Colonic mucosa (tissue), 4 donors: ENCODE measurements at regions not wholly inside any gene's neighbourhood (a gene's known extent, or its start where the extent isn't known, plus 50 kb on each side); places are given as distances from the start of the nearest gene placed in this dataset.
"Not testable (repeated sequence)": the region's sequence is repeated elsewhere in the genome, so short reads cannot be mapped to it uniquely, and the experiment has no call there.

Experiments
- DNase-seq: peaks from one replicate; pipeline ENCODE4 v3.0.0-alpha.2; 2020
- H3K27ac ChIP-seq: fragments of 200-600 bp; one replicate; pipeline ENCODE4 v1.8.0; 2021
- H3K27me3 ChIP-seq: fragments of 200-600 bp; one replicate; pipeline ENCODE4 v1.8.0; 2021
- H3K36me3 ChIP-seq: fragments of 200-600 bp; one replicate; pipeline ENCODE4 v1.8.0; 2021
- H3K4me1 ChIP-seq: fragments of 200-600 bp; one replicate; pipeline ENCODE4 v1.8.0; 2021; ENCODE audit warnings: mild to moderate bottlenecking
- H3K4me3 ChIP-seq: fragments of 200-600 bp; one replicate; pipeline ENCODE4 v1.8.0; 2021
- H3K9ac ChIP-seq, 2 donors: one replicate each; pipeline ENCODE4 v1.7.0; 2013; ENCODE audit warnings: control low read depth in 2 of 2, low read depth in 2 of 2, low read length in 2 of 2
- H3K9me3 ChIP-seq: fragments of 200-600 bp; one replicate; pipeline ENCODE4 v1.8.0; 2021
- CTCF ChIP-seq: fragments of 200-600 bp; IDR thresholded peaks from one replicate; pipeline ENCODE4 v1.8.0; 2022; ENCODE audit warnings: antibody characterized with exemption, mild to moderate bottlenecking
- intact Hi-C: fragments of 100-400 bp; cut with DNase I; formaldehyde crosslinking; loops from one replicate; pipeline ENCODE4 v1.14.1; 2022
- donor health status: healthy.
- donor health status: DM: no; HTN: no; CAD: no.
- donor health status: DM: no; HTN: no; CAD: no.

GRCh38 chr13:58500938-58501337, 869.4 kb downstream of the PCDH17 start:
- TF ChIP-seq CTCF: no peak
- intact Hi-C loops: no loop called here

GRCh38 chr13:58504202-58504700, 872.7 kb downstream of the PCDH17 start:
- H3K36me3 ChIP-seq, H3K27me3 ChIP-seq, intact Hi-C loops, H3K4me1 ChIP-seq, H3K9me3 ChIP-seq, H3K4me3 ChIP-seq, DNase-seq, H3K9ac ChIP-seq, H3K27ac ChIP-seq: not testable (repeated sequence)

More at GRCh38 chr13:58500938-58501337, 869.4 kb downstream of the PCDH17 start:
- no peak for DNase-seq
- Histone ChIP-seq H3K27me3 (no peaks in the 10 kb centered on the region), H3K27ac (no peak overlapping the region), H3K36me3 (no peaks in the 10 kb centered on the region), H3K4me3 (no peak overlapping the region), H3K4me1 (no peaks in the 10 kb centered on the region), H3K9me3 (no peaks in the 10 kb centered on the region), H3K9ac (no peak overlapping the region)

GRCh38 chr13:58505262-58505920, 873.8 kb downstream of the PCDH17 start:
- H3K9ac ChIP-seq, H3K4me1 ChIP-seq, H3K9me3 ChIP-seq, DNase-seq, H3K4me3 ChIP-seq, H3K36me3 ChIP-seq, intact Hi-C loops, H3K27ac ChIP-seq, H3K27me3 ChIP-seq: not testable (repeated sequence)

- intact Hi-C loops: no loop called here
- DNase-seq: no peak
- H3K36me3 ChIP-seq: no peaks in the 10 kb centered on the region
- no peak overlapping the region for H3K9ac ChIP-seq
- no peaks in the 10 kb centered on the region for H3K27me3 ChIP-seq
- no peaks in the 10 kb centered on the region for H3K9me3 ChIP-seq
- H3K27ac ChIP-seq: no peak overlapping the region
- H3K4me3 ChIP-seq: no peak overlapping the region
- TF ChIP-seq CTCF: no peak
- no peaks in the 10 kb centered on the region for H3K4me1 ChIP-seq
These were observed 896.8 kb downstream of the PCDH17 start for GRCh38 chr13:58528351-58528750.

GRCh38 chr13:58531614-58532013, 900.1 kb downstream of the PCDH17 start:
- TF ChIP-seq CTCF: no peak
- Histone ChIP-seq H3K27me3 (no peaks in the 10 kb centered on the region), H3K4me3 (no peak overlapping the region), H3K27ac (no peak overlapping the region), H3K9ac (no peak overlapping the region), H3K4me1 (no peaks in the 10 kb centered on the region), H3K36me3 (no peaks in the 10 kb centered on the region), H3K9me3 (no peaks in the 10 kb centered on the region)
- intact Hi-C loops: no loop called here
- DNase-seq: no peak

- Histone ChIP-seq H3K9me3 (no peaks in the 10 kb centered on the region), H3K36me3 (no peaks in the 10 kb centered on the region), H3K9ac (no peak overlapping the region), H3K27ac (no peak overlapping the region), H3K4me1 (no peaks in the 10 kb centered on the region), H3K27me3 (no peaks in the 10 kb centered on the region), H3K4me3 (no peak overlapping the region)
- DNase-seq: no peak
- TF ChIP-seq CTCF: no peak
- intact Hi-C loops: no loop called here
These were observed 911.0 kb downstream of the PCDH17 start for GRCh38 chr13:58542530-58542929.
